VCaP (cell line): ENCODE measurements at regions not wholly inside any gene's neighbourhood (a gene's known extent, or its start where the extent isn't known, plus 50 kb on each side); places are given as distances from the start of the nearest gene placed in this dataset.
"Not testable (repeated sequence)": the region's sequence is repeated elsewhere in the genome, so short reads cannot be mapped to it uniquely, and the experiment has no call there.

Source experiments
- H3K27ac ChIP-seq: fragments of 450-650 bp; 2 replicates; pipeline ENCODE4 v1.5.1; 2017
- CTCF ChIP-seq: fragments of 450-650 bp; conservative IDR thresholded peaks from 2 replicates; pipeline ENCODE4 v1.5.1; 2017; ENCODE audit warnings: mild to moderate bottlenecking, moderate library complexity

DNA sequence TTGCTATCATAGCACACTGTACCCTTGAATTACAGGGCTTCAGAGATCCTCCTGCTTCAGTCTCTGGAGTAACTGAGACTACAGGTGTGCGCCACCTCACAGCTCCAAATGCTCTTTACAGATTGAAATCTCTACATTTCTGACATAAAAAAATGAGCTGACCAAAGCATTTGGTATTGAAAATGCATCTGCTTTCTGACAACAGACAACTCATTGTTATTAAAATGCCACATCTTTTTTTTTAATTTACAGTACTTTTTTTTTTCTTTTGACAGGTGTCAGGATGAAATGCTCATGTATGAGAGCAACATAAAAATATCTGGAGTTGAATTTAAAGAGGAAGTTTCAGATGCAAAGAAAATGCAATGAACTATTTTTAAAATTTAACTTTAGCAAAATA lies 764.5 kb downstream of the TRAM1L1 start:
- TF ChIP-seq CTCF = no peak
- no peak overlapping the region for H3K27ac ChIP-seq

DNA sequence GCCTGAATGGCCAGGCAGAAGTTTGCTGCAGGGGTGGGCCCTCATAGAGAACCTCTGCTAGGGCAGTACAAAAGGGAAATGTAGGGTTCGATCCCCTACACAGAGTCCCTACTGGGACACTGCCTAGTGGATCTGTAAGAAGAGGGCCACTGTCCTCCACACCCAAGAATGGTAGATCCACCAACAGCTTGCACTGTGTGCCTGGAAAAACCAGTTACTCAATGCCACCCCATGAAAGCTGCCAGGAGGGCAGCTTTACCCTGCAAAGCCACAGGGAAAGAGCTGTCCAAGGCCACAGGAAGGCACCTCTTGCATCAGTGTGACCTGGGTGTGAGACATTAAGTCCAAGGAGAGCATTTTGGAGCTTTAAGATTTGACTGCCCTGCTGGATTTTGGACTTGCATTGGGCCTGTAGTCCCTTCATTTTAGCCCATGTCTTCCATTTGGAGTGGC lies 781.6 kb downstream of the TRAM1L1 start:
- no peak for TF ChIP-seq CTCF
- H3K27ac ChIP-seq = no peak overlapping the region

- no peak for TF ChIP-seq CTCF
- H3K27ac ChIP-seq = no peak overlapping the region
These were observed 782.2 kb downstream of the TRAM1L1 start for GRCh38 chr4:116302990-116303735.

DNA sequence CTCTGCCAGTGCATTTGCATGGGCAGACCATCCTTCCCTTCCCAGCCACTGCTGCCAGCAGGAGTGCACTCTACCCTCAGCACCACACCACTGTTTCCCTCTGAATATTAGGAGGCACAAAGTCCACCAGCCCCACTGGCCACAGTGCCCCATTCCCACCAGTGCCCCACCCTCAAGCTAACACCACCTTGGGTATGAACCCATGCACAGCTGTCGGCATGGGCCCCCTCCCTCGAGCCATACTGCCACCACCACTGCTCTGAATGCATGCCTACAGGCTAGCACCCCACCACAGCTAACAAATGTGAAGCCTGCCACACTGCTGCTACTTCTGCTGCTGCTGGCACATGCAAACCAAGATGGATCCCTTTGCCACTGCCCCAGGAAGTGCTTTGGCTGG lies 810.4 kb downstream of the TRAM1L1 start:
- no peak for TF ChIP-seq CTCF

DNA sequence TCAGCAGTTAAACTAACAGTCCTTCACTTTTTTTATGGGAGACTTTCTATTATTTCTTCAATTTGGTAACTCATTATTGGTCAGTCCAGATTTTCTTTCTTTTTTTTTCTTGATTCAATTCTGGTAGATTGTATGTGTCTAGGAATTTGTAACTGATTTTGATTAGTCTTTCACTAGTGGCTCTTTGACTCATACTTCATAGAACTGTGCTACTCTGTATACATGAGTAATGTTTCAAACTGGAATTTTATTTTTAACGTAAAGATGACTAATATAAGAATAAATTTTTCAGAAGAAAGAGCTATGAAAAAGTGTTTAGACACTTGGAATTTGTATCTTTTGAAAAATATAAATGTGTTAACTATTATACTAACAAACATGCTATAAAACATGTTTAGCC lies 813.0 kb downstream of the TRAM1L1 start:
- no peak for TF ChIP-seq CTCF
- no peak overlapping the region for H3K27ac ChIP-seq

More for the DNA sequence above, 810.4 kb downstream of the TRAM1L1 start:
- H3K27ac ChIP-seq = no peak overlapping the region

DNA sequence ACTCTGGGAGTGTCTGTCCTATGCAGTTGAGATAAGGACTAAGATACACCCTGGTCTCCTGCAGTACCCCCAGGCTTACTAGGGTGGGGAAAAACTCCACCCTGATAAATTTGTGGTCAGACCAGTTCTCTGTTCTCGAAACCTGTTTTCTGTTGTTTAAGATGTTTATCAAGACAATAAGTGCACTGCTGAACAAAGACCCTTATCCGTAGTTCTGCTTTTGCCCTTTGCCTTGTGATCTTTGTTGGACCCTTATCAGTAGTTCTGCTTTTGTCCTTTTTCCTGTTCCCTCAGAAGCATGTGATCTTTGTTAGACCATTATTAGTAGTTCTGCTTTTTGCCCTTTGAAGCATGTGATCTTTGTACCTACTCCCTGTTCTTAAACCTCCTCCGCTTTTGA lies 824.4 kb downstream of the TRAM1L1 start:
- not testable (repeated sequence) for H3K27ac ChIP-seq

- H3K27ac ChIP-seq = no peak overlapping the region
- no peak for TF ChIP-seq CTCF
These were observed 840.6 kb downstream of the TRAM1L1 start for GRCh38 chr4:116244771-116245170.

DNA sequence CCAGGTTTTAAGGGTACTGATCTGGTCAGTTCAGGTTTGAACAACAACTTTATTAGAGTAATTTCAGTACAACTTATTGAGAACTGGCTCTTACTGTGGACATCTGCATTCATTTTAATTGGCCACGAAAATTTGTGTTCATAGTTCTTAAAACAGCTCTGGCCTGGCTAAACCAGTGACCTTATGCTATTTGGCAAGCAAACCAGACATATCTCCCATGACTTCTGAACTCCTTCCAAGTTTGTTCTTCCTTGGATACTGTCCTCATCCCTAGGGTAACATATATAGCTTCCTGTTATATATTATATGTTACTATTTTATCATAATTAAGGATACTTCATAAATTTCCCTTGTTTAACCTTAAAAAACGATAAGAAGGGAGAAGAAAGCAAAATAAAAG lies 841.9 kb downstream of the TRAM1L1 start:
- no peak overlapping the region for H3K27ac ChIP-seq
- no peak for TF ChIP-seq CTCF
